HUES48 (cell line): ENCODE measurements at regions not wholly inside any gene's neighbourhood (a gene's known extent, or its start where the extent isn't known, plus 50 kb on each side); places are given as distances from the start of the nearest gene placed in this dataset.

Experiments
- H3K27ac ChIP-seq: one replicate; pipeline ENCODE4 v1.7.0; 2013; ENCODE audit warnings: low read depth, low read length, inconsistent platforms
- H3K27me3 ChIP-seq: 2 replicates; pipeline ENCODE4 v1.6.1; 2013; ENCODE audit warnings: mild to moderate bottlenecking, low read length; ENCODE audit not compliant: control insufficient read depth, insufficient read depth
- H3K36me3 ChIP-seq: 2 replicates; pipeline ENCODE4 v1.6.1; 2013; ENCODE audit warnings: low read length; ENCODE audit not compliant: control insufficient read depth, insufficient read depth
- H3K4me1 ChIP-seq: 2 replicates; pipeline ENCODE4 v1.6.1; 2013; ENCODE audit warnings: mild to moderate bottlenecking, low read length; ENCODE audit not compliant: control insufficient read depth, insufficient read depth
- H3K4me3 ChIP-seq: 2 replicates; pipeline ENCODE4 v1.5.1; 2013; ENCODE audit warnings: mild to moderate bottlenecking, low read depth, low read length
- H3K9ac ChIP-seq: 2 replicates; pipeline ENCODE4 v1.6.1; 2013; ENCODE audit warnings: mild to moderate bottlenecking, low read depth, low read length, moderate library complexity
- H3K9me3 ChIP-seq: 2 replicates; pipeline ENCODE4 v1.6.1; 2013; ENCODE audit warnings: low read length; ENCODE audit not compliant: control insufficient read depth, insufficient read depth

DNA sequence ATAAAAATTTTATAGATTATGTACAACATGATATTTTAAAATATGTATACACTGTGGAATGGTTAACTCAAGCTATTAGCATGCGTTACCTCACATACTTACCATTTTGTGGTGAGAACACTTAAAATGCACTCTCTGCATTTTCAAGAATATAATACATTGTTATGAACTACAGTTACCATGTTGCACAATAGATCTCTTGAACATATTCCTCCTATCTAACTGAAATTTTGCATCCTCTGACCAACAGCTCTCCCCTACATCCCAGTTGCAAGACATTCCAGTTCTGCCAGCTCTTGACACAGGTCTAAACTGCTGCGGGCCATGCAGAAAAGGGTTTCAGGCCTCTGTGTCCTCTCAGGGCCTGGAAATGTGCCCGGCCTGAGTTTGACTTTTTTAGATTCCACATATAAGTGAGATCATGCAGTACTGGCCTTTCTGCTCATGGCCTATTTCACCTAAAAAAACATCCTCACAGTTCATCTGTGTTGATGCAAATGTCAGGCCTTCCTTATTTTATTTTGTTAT lies 113.7 kb downstream of the CDCA7 start:
- H3K36me3 ChIP-seq, result no peaks in the 10 kb centered on the region
- H3K4me3 ChIP-seq, result no peak overlapping the region
- H3K4me1 ChIP-seq, result no peaks in the 10 kb centered on the region
- H3K27ac ChIP-seq, result no peak overlapping the region
- H3K27me3 ChIP-seq, result no peaks in the 10 kb centered on the region
- no peak overlapping the region for H3K9ac ChIP-seq
- H3K9me3 ChIP-seq, result no peaks in the 10 kb centered on the region

GRCh38 chr2:173472112-173472511 lies 117.4 kb downstream of the CDCA7 start:
- H3K36me3 ChIP-seq, result no peaks in the 10 kb centered on the region
- no peak overlapping the region for H3K9ac ChIP-seq
- no peak overlapping the region for H3K27ac ChIP-seq
- H3K4me3 ChIP-seq, result no peak overlapping the region
- no peaks in the 10 kb centered on the region for H3K4me1 ChIP-seq
- H3K9me3 ChIP-seq, result no peaks in the 10 kb centered on the region
- no peaks in the 10 kb centered on the region for H3K27me3 ChIP-seq

GRCh38 chr2:173483137-173483536 lies 128.5 kb downstream of the CDCA7 start:
- Histone ChIP-seq H3K9ac (no peak overlapping the region), H3K4me3 (no peak overlapping the region), H3K4me1 (no peaks in the 10 kb centered on the region), H3K27ac (no peak overlapping the region), H3K36me3 (no peaks in the 10 kb centered on the region), H3K27me3 (no peaks in the 10 kb centered on the region), H3K9me3 (no peaks in the 10 kb centered on the region)

GRCh38 chr2:173488861-173489260 lies 134.2 kb downstream of the CDCA7 start:
- no peaks in the 10 kb centered on the region for H3K36me3 ChIP-seq
- no peaks in the 10 kb centered on the region for H3K4me1 ChIP-seq
- H3K27ac ChIP-seq, result no peak overlapping the region
- H3K4me3 ChIP-seq, result no peak overlapping the region
- H3K27me3 ChIP-seq, result no peaks in the 10 kb centered on the region
- H3K9ac ChIP-seq, result no peak overlapping the region
- no peaks in the 10 kb centered on the region for H3K9me3 ChIP-seq

GRCh38 chr2:173491418-173491817 lies 136.7 kb downstream of the CDCA7 start:
- Histone ChIP-seq H3K36me3 (no peaks in the 10 kb centered on the region), H3K9ac (no peak overlapping the region), H3K4me3 (no peak overlapping the region), H3K27ac (no peak overlapping the region), H3K27me3 (no peaks in the 10 kb centered on the region), H3K4me1 (no peaks in the 10 kb centered on the region), H3K9me3 (no peaks in the 10 kb centered on the region)

GRCh38 chr2:173493874-173494273 lies 139.2 kb downstream of the CDCA7 start:
- Histone ChIP-seq H3K36me3 (no peaks in the 10 kb centered on the region), H3K27me3 (no peaks in the 10 kb centered on the region), H3K9me3 (no peaks in the 10 kb centered on the region), H3K9ac (no peak overlapping the region), H3K4me3 (no peak overlapping the region), H3K27ac (no peak overlapping the region), H3K4me1 (no peaks in the 10 kb centered on the region)

DNA sequence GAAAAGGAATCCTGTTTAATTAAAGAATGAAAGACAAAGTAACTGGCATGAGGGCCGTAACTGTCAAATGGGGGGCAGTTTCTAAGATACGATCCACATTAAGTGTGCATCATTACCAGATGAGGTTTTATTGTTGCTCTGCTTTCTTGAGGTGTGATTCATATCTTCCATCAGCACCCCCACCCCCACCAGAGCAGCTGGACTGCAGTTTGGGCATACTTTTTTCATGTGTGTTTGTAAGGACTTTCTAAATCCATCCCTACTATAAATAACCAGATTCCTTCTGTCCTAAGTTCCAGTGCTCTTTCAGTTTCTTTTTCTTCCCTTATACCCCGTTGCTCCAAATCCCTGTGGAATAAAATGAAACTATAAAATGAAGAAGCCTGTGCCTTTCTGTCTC lies 142.1 kb downstream of the CDCA7 start:
- H3K27ac ChIP-seq, result no peak overlapping the region
- no peaks in the 10 kb centered on the region for H3K4me1 ChIP-seq
- no peak overlapping the region for H3K4me3 ChIP-seq

GRCh38 chr2:173500953-173501352 lies 146.3 kb downstream of the CDCA7 start:
- Histone ChIP-seq H3K27ac (no peak overlapping the region), H3K27me3 (no peaks in the 10 kb centered on the region), H3K36me3 (no peaks in the 10 kb centered on the region), H3K4me1 (no peaks in the 10 kb centered on the region), H3K9ac (no peak overlapping the region), H3K9me3 (peaks cover 23% of the 10 kb centered on the region), H3K4me3 (no peak overlapping the region)

More for the DNA sequence above, 142.1 kb downstream of the CDCA7 start:
- Histone ChIP-seq H3K27me3 (no peaks in the 10 kb centered on the region), H3K9me3 (peaks cover 17% of the 10 kb centered on the region), H3K36me3 (no peaks in the 10 kb centered on the region), H3K9ac (no peak overlapping the region)

- Histone ChIP-seq H3K36me3 (no peaks in the 10 kb centered on the region), H3K4me1 (no peaks in the 10 kb centered on the region), H3K27me3 (no peaks in the 10 kb centered on the region), H3K9me3 (peaks cover 23% of the 10 kb centered on the region), H3K4me3 (no peak overlapping the region), H3K27ac (no peak overlapping the region), H3K9ac (no peak overlapping the region)
Observed at GRCh38 chr2:173502296-173502695, 147.6 kb downstream of the CDCA7 start.

DNA sequence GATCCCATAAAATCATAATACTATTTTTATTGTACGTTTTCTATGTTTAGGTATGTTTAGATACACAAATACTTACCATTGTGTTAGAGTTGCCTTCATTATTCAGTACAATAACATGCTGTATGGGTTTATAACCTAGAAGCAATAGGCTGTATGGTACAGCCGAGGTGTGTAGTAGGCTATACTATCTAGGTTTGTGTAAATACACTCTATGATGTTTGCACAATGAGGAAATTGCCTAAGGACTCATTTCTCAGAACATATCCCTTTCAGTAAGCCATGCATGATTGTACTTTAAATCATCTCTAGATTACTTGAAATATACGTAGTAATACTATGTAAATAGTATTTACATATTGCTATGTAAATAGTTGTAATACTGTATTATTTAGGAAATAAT lies 156.7 kb downstream of the CDCA7 start:
- no peak overlapping the region for H3K4me3 ChIP-seq
- no peaks in the 10 kb centered on the region for H3K4me1 ChIP-seq
- no peaks in the 10 kb centered on the region for H3K36me3 ChIP-seq
- H3K9me3 ChIP-seq, result no peaks in the 10 kb centered on the region
- no peaks in the 10 kb centered on the region for H3K27me3 ChIP-seq
- H3K27ac ChIP-seq, result no peak overlapping the region
- no peak overlapping the region for H3K9ac ChIP-seq

DNA sequence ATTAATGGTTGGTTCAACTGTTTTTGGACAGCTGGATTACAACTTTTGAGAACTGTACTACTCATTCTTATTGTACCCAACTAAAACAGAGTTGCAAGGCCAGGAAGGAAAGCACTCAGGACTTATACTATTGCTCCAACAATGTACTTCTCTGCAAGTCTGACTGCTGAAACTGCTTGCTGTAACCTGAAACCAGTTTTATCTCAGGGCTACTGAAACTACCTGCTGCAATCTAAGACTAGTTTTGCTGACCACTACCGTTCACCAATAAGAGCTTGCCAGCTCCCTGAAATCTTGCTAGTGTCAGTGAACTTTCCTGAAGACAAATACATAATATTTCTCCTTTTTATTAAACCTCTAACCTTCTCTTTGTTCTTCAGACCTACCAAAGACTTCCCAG lies 157.3 kb downstream of the CDCA7 start:
- Histone ChIP-seq H3K4me3 (no peak overlapping the region), H3K4me1 (no peaks in the 10 kb centered on the region), H3K36me3 (no peaks in the 10 kb centered on the region), H3K9ac (no peak overlapping the region), H3K27ac (no peak overlapping the region), H3K9me3 (no peaks in the 10 kb centered on the region), H3K27me3 (no peaks in the 10 kb centered on the region)
